PC-3 (cell line): ENCODE measurements at regions not wholly inside any gene's neighbourhood (a gene's known extent, or its start where the extent isn't known, plus 50 kb on each side); places are given as distances from the start of the nearest gene placed in this dataset.
A peak's percentile ranks its signal among the peaks of the same experiment; 100 is the strongest.

Source experiments
- ATAC-seq: fragments of 200-7000 bp; cut with Tn5 transposase; 2 replicates; pipeline ENCODE4 v1.9.1; 2020; ENCODE audit warnings: mild to moderate bottlenecking, moderate library complexity
- BruUV-seq: library from RNA; stranded (reverse); fragments of 400-500 nt; replicated peaks from 2 replicates; lab custom pipeline; 2021; lab: Mats Ljungman, UMichigan
- CTCF ChIA-PET: fragments of 300-600 bp; sonication (Branson Sonifier 250); formaldehyde crosslinking; loops from one replicate; lab custom pipeline; 2022; ENCODE audit warnings: antibody characterized with exemption; lab: Charles Lee
- POLR2A ChIA-PET: fragments of 300-600 bp; sonication (Branson Sonifier 250); formaldehyde crosslinking; loops from one replicate; lab custom pipeline; 2022; ENCODE audit warnings: antibody characterized with exemption; ENCODE audit not compliant: unreplicated experiment; lab: Charles Lee
- DNase-seq: peaks from one replicate; pipeline ENCODE4 v3.0.0-alpha.2; 2015
- H2AFZ ChIP-seq: fragments of 300-600 bp; sonication (generic); 2 replicates; pipeline ENCODE4 v1.6.0; 2016; ENCODE audit warnings: antibody characterized with exemption, low read length
- H3F3A ChIP-seq: fragments of 300-600 bp; sonication (generic); one replicate; pipeline ENCODE4 v1.6.0; 2017; ENCODE audit warnings: antibody characterized with exemption, low read length, control low read depth, mild to moderate bottlenecking; ENCODE audit not compliant: unreplicated experiment
- H3K27ac ChIP-seq: fragments of 300-600 bp; sonication (generic); 2 replicates; pipeline ENCODE4 v1.5.1; 2016; ENCODE audit warnings: mild to moderate bottlenecking, low read length
- H3K27me3 ChIP-seq: fragments of 300-600 bp; sonication (generic); 2 replicates; pipeline ENCODE4 v1.6.1; 2016; ENCODE audit warnings: low read length, mixed read lengths
- H3K36me3 ChIP-seq: fragments of 300-600 bp; sonication (generic); 2 replicates; pipeline ENCODE4 v1.6.1; 2016; ENCODE audit warnings: low read depth, mixed run types, low read length, mixed read lengths
- H3K4me1 ChIP-seq: fragments of 300-600 bp; sonication (generic); 2 replicates; pipeline ENCODE4 v1.5.1; 2016; ENCODE audit warnings: low read length; ENCODE audit not compliant: insufficient read depth
- H3K4me2 ChIP-seq: fragments of 300-600 bp; sonication (generic); 2 replicates; pipeline ENCODE4 v1.6.0; 2016; ENCODE audit warnings: low read length
- H3K4me3 ChIP-seq: fragments of 300-600 bp; sonication (generic); 2 replicates; pipeline ENCODE4 v1.5.1; 2016; ENCODE audit warnings: mild to moderate bottlenecking, low read length, mixed read lengths
- H3K79me2 ChIP-seq: fragments of 300-600 bp; sonication (generic); 2 replicates; pipeline ENCODE4 v1.6.1; 2017; ENCODE audit warnings: low read length, mixed read lengths
- H3K9ac ChIP-seq: fragments of 300-600 bp; sonication (generic); 2 replicates; pipeline ENCODE4 v1.6.0; 2016; ENCODE audit warnings: mild to moderate bottlenecking, low read length
- H3K9me2 ChIP-seq: fragments of 300-600 bp; sonication (generic); replicated peaks from 2 replicates; pipeline ENCODE4 v1.6.1; 2016; ENCODE audit warnings: mixed run types, low read length, mixed read lengths
- H3K9me3 ChIP-seq: fragments of 300-600 bp; sonication (generic); 2 replicates; pipeline ENCODE4 v1.6.1; 2016; ENCODE audit warnings: low read length, mixed read lengths
- H4K20me1 ChIP-seq: fragments of 300-600 bp; sonication (generic); 2 replicates; pipeline ENCODE4 v1.6.1; 2016; ENCODE audit warnings: low read length, mixed read lengths
- EZH2 ChIP-seq: fragments of 300-600 bp; sonication (generic); IDR thresholded peaks from one replicate; pipeline ENCODE4 v1.6.1; 2017; ENCODE audit warnings: antibody characterized with exemption, mild to moderate bottlenecking, low read length; ENCODE audit not compliant: unreplicated experiment
- EZH2phosphoT487 ChIP-seq: fragments of 300-600 bp; sonication (generic); IDR thresholded peaks from 2 replicates; pipeline ENCODE4 v1.6.1; 2018; ENCODE audit warnings: mild to moderate bottlenecking, antibody characterized with exemption, low read length, borderline replicate concordance
- intact Hi-C: fragments of 100-400 bp; cut with micrococcal nuclease; formaldehyde crosslinking; loops from 2 replicates; pipeline ENCODE4 v1.9.0; 2023
- TF ChIP-seq, protein P1 (sequence below): fragments of 300-600 bp; sonication (generic); conservative IDR thresholded peaks from 2 replicates; pipeline ENCODE4 v1.5.1; 2017; ENCODE audit warnings: antibody characterized with exemption, low read depth, mild to moderate bottlenecking, low read length

DNA sequence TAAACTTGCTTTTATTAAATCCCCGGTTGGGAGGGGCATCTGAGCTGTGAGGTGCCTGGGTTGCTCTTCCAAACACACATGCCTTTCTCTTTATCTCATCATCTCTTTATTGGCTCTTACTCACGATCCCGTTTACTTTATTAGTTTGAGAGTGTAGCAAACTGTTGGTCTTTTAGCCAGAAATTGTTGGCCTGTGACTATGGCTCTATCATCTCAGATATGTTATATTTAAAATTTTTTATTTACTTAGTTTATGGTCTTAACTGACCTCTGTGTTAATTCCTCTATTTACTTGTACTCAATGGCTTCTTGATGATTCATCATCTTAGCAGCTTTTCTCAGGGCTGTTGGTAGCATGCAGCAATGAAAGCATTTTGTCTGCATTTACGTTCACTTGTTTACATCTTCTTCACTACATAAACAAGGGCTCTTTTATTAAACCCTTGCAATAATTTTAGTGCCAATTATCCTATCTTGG is 408.4 kb downstream of the HRH4 start:
- peak; percentile 90 for DNase-seq
- no peaks in the 10 kb centered on the region for H3K9me2 ChIP-seq
- ATAC-seq, result peak; percentile 93
- CTCF ChIA-PET, result no interaction called here
- no peaks in the 10 kb centered on the region for H3K27me3 ChIP-seq
- peak overlapping the region; percentile 26; the same call in 1 of the 2 replicates for H3K4me3 ChIP-seq
- no TSS peak for BruUV-seq
- H3K4me2 ChIP-seq, result peak overlapping the region; percentile 73
- no peaks in the 10 kb centered on the region for H3F3A ChIP-seq
- H3K9ac ChIP-seq, result peak overlapping the region; percentile 30; the same call in 1 of the 2 replicates
- H2AFZ ChIP-seq, result no peak overlapping the region
- no peaks in the 10 kb centered on the region for H3K36me3 ChIP-seq
- intact Hi-C loops, result loop anchor here (5.0 kb wide), 1 partner anchor 379 kb away; no protein-coding TSS in a partner anchor
- H3K9me3 ChIP-seq, result no peaks in the 10 kb centered on the region
- H3K4me1 ChIP-seq, result peaks cover 20% of the 10 kb centered on the region
- no peaks in the 10 kb centered on the region for H3K79me2 ChIP-seq
- TF ChIP-seq, protein P1, sequence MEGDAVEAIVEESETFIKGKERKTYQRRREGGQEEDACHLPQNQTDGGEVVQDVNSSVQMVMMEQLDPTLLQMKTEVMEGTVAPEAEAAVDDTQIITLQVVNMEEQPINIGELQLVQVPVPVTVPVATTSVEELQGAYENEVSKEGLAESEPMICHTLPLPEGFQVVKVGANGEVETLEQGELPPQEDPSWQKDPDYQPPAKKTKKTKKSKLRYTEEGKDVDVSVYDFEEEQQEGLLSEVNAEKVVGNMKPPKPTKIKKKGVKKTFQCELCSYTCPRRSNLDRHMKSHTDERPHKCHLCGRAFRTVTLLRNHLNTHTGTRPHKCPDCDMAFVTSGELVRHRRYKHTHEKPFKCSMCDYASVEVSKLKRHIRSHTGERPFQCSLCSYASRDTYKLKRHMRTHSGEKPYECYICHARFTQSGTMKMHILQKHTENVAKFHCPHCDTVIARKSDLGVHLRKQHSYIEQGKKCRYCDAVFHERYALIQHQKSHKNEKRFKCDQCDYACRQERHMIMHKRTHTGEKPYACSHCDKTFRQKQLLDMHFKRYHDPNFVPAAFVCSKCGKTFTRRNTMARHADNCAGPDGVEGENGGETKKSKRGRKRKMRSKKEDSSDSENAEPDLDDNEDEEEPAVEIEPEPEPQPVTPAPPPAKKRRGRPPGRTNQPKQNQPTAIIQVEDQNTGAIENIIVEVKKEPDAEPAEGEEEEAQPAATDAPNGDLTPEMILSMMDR, result no peak
- TF ChIP-seq EZH2phosphoT487 (no peak), EZH2 (no peak)
- H3K27ac ChIP-seq, result peak overlapping the region; percentile 77
- H4K20me1 ChIP-seq, result no peaks in the 10 kb centered on the region
- POLR2A ChIA-PET, result no interaction called here

DNA sequence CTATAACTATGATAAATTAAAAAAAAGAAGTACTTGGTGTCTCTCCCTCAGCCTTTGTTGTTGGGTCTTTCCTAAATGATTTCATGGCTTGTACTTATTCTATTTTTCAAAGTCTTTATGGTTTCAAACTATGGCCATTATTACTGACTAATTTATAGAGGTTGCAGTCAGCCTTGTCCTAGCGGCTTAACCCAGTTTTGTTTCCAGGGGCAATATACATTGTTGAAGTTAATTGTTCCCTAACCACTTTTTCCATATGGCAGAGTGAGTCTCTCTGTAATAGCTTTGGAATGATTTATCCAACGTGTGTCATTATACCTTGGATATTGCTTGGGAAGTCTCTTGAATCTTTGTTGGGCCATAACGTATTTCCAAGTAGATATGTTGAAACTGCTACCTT is 408.8 kb downstream of the HRH4 start:
- ChIA-PET CTCF (no interaction called here), POLR2A (no interaction called here)
- Histone ChIP-seq H3K9me2 (no peaks in the 10 kb centered on the region), H3K9ac (peak overlapping the region; percentile 30; the same call in 1 of the 2 replicates), H3K79me2 (no peaks in the 10 kb centered on the region), H3K4me2 (peak overlapping the region; percentile 73), H3K4me3 (peak overlapping the region; percentile 26; the same call in 1 of the 2 replicates), H3K4me1 (peaks cover 20% of the 10 kb centered on the region), H2AFZ (no peak overlapping the region), H3F3A (no peaks in the 10 kb centered on the region), H4K20me1 (no peaks in the 10 kb centered on the region), H3K9me3 (no peaks in the 10 kb centered on the region), H3K36me3 (no peaks in the 10 kb centered on the region), H3K27ac (peak overlapping the region; percentile 77), H3K27me3 (no peaks in the 10 kb centered on the region)
- DNase-seq, result peak; percentile 36
- intact Hi-C loops, result loop anchor here (5.0 kb wide), 1 partner anchor 378 kb away; no protein-coding TSS in a partner anchor
- no TSS peak for BruUV-seq
- peak; percentile 17 for ATAC-seq
- TF ChIP-seq, protein P1, result no peak
- no peak for TF ChIP-seq EZH2phosphoT487
- TF ChIP-seq EZH2, result no peak

DNA sequence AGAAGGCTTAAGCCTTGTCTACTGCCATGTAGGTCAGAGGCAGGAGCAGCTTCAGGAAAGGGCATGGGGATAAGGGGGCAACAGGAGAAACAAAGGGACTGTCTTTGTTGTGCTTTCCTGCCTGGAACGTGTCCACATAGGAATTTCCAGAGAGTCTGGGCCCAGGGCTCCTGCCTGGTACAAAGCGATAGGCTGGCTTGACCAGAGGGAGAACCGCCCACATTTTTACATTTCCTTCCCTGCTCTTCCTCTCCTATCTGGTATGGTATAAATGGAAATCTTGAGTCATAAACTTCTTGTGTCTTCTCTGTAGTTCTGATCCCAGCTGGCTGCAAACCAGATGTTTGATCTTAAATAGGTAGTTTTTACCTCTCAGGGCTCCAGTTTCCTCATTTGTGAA is 414.8 kb downstream of the HRH4 start:
- Histone ChIP-seq H3K4me3 (no peak overlapping the region), H3K79me2 (no peaks in the 10 kb centered on the region), H3K4me1 (peaks cover 14% of the 10 kb centered on the region; the same call in 1 of the 2 replicates), H3K27ac (no peak overlapping the region), H4K20me1 (no peaks in the 10 kb centered on the region), H3K36me3 (no peaks in the 10 kb centered on the region), H2AFZ (no peak overlapping the region), H3K9me2 (no peaks in the 10 kb centered on the region), H3K9ac (no peak overlapping the region), H3K27me3 (peaks cover 6% of the 10 kb centered on the region; the same call in 1 of the 2 replicates), H3K4me2 (no peak overlapping the region), H3F3A (no peaks in the 10 kb centered on the region), H3K9me3 (no peaks in the 10 kb centered on the region)
- POLR2A ChIA-PET, result no interaction called here
- no peak for ATAC-seq
- BruUV-seq, result no TSS peak
- no peak for DNase-seq
- intact Hi-C loops, result no loop called here
- no peak for TF ChIP-seq EZH2
- no peak for TF ChIP-seq EZH2phosphoT487
- TF ChIP-seq, protein P1, result no peak
- CTCF ChIA-PET, result no interaction called here
